A673 (cell line): ENCODE measurements at regions not wholly inside any gene's neighbourhood (a gene's known extent, or its start where the extent isn't known, plus 50 kb on each side); places are given as distances from the start of the nearest gene placed in this dataset.
"Not testable (repeated sequence)": the region's sequence is repeated elsewhere in the genome, so short reads cannot be mapped to it uniquely, and the experiment has no call there.

Source experiments
- EZH2 ChIP-seq: fragments of 200-600 bp; sonication (generic); IDR thresholded peaks from 2 replicates; pipeline ENCODE4 v1.6.1; 2017; ENCODE audit warnings: borderline replicate concordance, low read depth, mild to moderate bottlenecking, mixed read lengths, antibody characterized with exemption, low read length; ENCODE audit not compliant: poor library complexity, severe bottlenecking
- TF ChIP-seq, protein P1 (sequence below): fragments of 300-800, 200-600 bp; sonication (generic); conservative IDR thresholded peaks from 2 replicates; pipeline ENCODE4 v1.5.1; 2017; ENCODE audit warnings: low read depth, mild to moderate bottlenecking, antibody characterized with exemption, low read length, moderate library complexity, mixed read lengths

DNA sequence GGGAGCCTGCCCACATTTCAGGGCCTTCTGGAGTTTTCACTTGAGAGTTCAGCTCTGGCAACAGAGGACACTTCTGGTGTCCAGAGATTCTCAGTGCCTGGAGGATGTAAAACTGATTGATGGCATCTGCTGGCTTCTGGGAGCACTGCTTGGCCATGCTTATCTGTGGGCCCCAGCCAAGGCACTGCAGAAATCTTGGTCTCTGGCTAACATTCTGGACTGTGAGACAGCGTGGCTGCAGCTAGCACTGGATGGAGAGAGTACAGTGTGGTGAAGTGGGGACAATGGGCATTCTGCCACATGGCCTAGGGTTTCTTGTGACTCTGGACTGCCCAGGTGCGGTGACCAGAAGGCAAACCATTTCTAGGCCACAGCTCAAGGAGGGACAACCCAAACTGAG is 1479.4 kb upstream of the DEFB115 start:
- TF ChIP-seq, protein P1, sequence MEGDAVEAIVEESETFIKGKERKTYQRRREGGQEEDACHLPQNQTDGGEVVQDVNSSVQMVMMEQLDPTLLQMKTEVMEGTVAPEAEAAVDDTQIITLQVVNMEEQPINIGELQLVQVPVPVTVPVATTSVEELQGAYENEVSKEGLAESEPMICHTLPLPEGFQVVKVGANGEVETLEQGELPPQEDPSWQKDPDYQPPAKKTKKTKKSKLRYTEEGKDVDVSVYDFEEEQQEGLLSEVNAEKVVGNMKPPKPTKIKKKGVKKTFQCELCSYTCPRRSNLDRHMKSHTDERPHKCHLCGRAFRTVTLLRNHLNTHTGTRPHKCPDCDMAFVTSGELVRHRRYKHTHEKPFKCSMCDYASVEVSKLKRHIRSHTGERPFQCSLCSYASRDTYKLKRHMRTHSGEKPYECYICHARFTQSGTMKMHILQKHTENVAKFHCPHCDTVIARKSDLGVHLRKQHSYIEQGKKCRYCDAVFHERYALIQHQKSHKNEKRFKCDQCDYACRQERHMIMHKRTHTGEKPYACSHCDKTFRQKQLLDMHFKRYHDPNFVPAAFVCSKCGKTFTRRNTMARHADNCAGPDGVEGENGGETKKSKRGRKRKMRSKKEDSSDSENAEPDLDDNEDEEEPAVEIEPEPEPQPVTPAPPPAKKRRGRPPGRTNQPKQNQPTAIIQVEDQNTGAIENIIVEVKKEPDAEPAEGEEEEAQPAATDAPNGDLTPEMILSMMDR, result not testable (repeated sequence)
- not testable (repeated sequence) for TF ChIP-seq EZH2
